ENCODE measurements at regions not wholly inside any gene's neighbourhood (a gene's known extent, or its start where the extent isn't known, plus 50 kb on each side); places are given as distances from the start of the nearest gene placed in this dataset.

- no peak for TF ChIP-seq CTCF (IDR thresholded peaks at IDR 0.05)
- TF ChIP-seq POLR2A (IDR thresholded peaks at IDR 0.05) = no peak
- no peak for TF ChIP-seq EP300 (IDR thresholded peaks at IDR 0.05)
- TF ChIP-seq POLR2AphosphoS5 (IDR thresholded peaks at IDR 0.05) = no peak
Measured at GRCh38 chr6:81487489-81487888, 265.0 kb downstream of the TENT5A start.

Data from stomach (tissue), 4 donors.